Activated T-cell treated with anti-CD3 and anti-CD28 coated beads, Interleukin-2, amount 50 U/mL, for 24 hours (primary cell): ENCODE measurements at regions not wholly inside any gene's neighbourhood (a gene's known extent, or its start where the extent isn't known, plus 50 kb on each side); places are given as distances from the start of the nearest gene placed in this dataset.

ENCODE experiments used
- DNase-seq: peaks from one replicate; pipeline ENCODE4 v3.0.0-alpha.2; 2020
- H3K27ac Mint-ChIP-seq: 2 replicates; pipeline ENCODE4 v1.8.0; 2020; ENCODE audit warnings: mild to moderate bottlenecking, mixed read lengths
- H3K27me3 Mint-ChIP-seq: 2 replicates; pipeline ENCODE4 v1.8.0; 2020; ENCODE audit warnings: mixed read lengths
- H3K36me3 Mint-ChIP-seq: 2 replicates; pipeline ENCODE4 v1.8.0; 2020; ENCODE audit warnings: low read depth, mixed read lengths
- H3K4me1 Mint-ChIP-seq: 2 replicates; pipeline ENCODE4 v1.8.0; 2020; ENCODE audit warnings: low read depth, mixed read lengths
- H3K4me3 Mint-ChIP-seq: 2 replicates; pipeline ENCODE4 v1.8.0; 2020; ENCODE audit warnings: mild to moderate bottlenecking, moderate library complexity, mixed read lengths
- H3K9me3 Mint-ChIP-seq: 2 replicates; pipeline ENCODE4 v1.8.0; 2020; ENCODE audit warnings: mixed read lengths

GRCh38 chr1:226793620-226794276, 54.7 kb upstream of the ITPKB start:
- no peak overlapping the region for H3K4me3 Mint-ChIP-seq
- H3K36me3 Mint-ChIP-seq: no peaks in the 10 kb centered on the region
- no peak for DNase-seq
- H3K27ac Mint-ChIP-seq: no peak overlapping the region
- H3K27me3 Mint-ChIP-seq: no peaks in the 10 kb centered on the region
- no peaks in the 10 kb centered on the region for H3K9me3 Mint-ChIP-seq
- peaks cover 20% of the 10 kb centered on the region for H3K4me1 Mint-ChIP-seq

- Mint-ChIP-seq H3K4me3 (no peak overlapping the region), H3K36me3 (no peaks in the 10 kb centered on the region), H3K27me3 (no peaks in the 10 kb centered on the region), H3K4me1 (peaks cover 14% of the 10 kb centered on the region), H3K9me3 (no peaks in the 10 kb centered on the region), H3K27ac (no peak overlapping the region)
- no peak for DNase-seq
Observed at GRCh38 chr1:226792368-226792767, 53.3 kb upstream of the ITPKB start.

GRCh38 chr1:226790545-226791181, 51.6 kb upstream of the ITPKB start:
- no peak overlapping the region for H3K27ac Mint-ChIP-seq
- no peaks in the 10 kb centered on the region for H3K27me3 Mint-ChIP-seq
- H3K4me3 Mint-ChIP-seq: no peak overlapping the region
- H3K9me3 Mint-ChIP-seq: no peaks in the 10 kb centered on the region
- H3K36me3 Mint-ChIP-seq: no peaks in the 10 kb centered on the region
- peaks cover 15% of the 10 kb centered on the region for H3K4me1 Mint-ChIP-seq
- DNase-seq: no peak

GRCh38 chr1:226788965-226789364, 49.9 kb upstream of the ITPKB start:
- H3K27ac Mint-ChIP-seq: no peak overlapping the region
- H3K4me1 Mint-ChIP-seq: peaks cover 15% of the 10 kb centered on the region
- no peaks in the 10 kb centered on the region for H3K36me3 Mint-ChIP-seq
- H3K4me3 Mint-ChIP-seq: no peak overlapping the region
- no peaks in the 10 kb centered on the region for H3K27me3 Mint-ChIP-seq
- DNase-seq: no peak
- H3K9me3 Mint-ChIP-seq: no peaks in the 10 kb centered on the region
